ENCODE measurements at regions not wholly inside any gene's neighbourhood (a gene's known extent, or its start where the extent isn't known, plus 50 kb on each side); places are given as distances from the start of the nearest gene placed in this dataset.

DNA sequence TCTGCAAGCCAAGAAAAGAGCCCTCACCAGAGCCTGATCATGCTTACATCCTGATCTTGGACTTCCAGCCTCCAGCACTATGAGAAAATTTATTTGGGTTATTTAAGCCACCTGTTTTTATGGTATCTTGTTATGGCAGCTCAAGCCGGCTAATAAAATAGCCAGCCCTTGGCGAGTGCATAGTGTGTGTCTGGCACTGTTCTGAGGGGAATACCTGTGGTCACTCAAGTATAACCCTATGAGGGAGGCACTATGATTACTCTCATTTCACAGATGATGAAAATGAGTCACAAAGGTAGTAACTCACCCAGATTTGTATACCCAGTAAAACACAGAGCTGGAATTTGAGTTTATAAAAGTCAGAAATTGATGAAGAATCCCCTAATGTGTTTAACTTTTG is 556.9 kb upstream of the SETBP1 start:
- Histone ChIP-seq H3K4me3 (ENCODE audit: low read length) (no peak overlapping the region), H3K9me3 (replicated peaks; ENCODE audit: control insufficient read depth, low read depth, low read length) (no peaks in the 10 kb centered on the region), H3K27me3 (ENCODE audit: control insufficient read depth, insufficient read depth, low read length) (no peaks in the 10 kb centered on the region), H3K27ac (ENCODE audit: low read length) (no peak overlapping the region), H3K4me1 (ENCODE audit: control insufficient read depth, insufficient read depth, low read length) (peaks cover 2% of the 10 kb centered on the region), H3K36me3 (ENCODE audit: control insufficient read depth, insufficient read depth, low read length) (no peaks in the 10 kb centered on the region)
- WGBS (ENCODE audit: insufficient coverage) = no CpG with 5 or more reads among the region's 2 CpGs
- no peak for DNase-seq

DNA sequence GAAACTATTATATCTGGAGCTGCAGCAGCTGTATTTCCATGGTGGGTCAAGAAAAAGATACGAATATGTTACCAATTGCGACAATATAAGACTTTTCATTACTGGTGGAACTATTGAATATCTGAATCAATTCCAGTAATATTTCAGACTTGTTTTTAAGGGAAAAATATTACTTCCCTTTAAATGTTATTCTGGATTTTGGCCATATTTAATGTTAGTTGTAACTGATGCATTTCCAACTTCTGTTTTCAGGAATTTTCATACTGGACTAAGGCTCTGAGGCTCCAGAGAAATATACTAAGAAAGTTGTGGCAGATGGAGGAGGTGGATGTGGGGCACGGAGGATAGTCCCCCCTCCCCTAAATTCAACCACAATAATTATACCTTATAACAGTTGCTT is 555.2 kb upstream of the SETBP1 start:
- Histone ChIP-seq H3K4me3 (ENCODE audit: low read length) (no peak overlapping the region), H3K27me3 (ENCODE audit: control insufficient read depth, insufficient read depth, low read length) (no peaks in the 10 kb centered on the region), H3K27ac (ENCODE audit: low read length) (no peak overlapping the region), H3K36me3 (ENCODE audit: control insufficient read depth, insufficient read depth, low read length) (no peaks in the 10 kb centered on the region), H3K4me1 (ENCODE audit: control insufficient read depth, insufficient read depth, low read length) (peaks cover 2% of the 10 kb centered on the region), H3K9me3 (replicated peaks; ENCODE audit: control insufficient read depth, low read depth, low read length) (no peaks in the 10 kb centered on the region)
- DNase-seq = peak; percentile 67
- no CpG with 5 or more reads among the region's 3 CpGs for WGBS (ENCODE audit: insufficient coverage)

DNA sequence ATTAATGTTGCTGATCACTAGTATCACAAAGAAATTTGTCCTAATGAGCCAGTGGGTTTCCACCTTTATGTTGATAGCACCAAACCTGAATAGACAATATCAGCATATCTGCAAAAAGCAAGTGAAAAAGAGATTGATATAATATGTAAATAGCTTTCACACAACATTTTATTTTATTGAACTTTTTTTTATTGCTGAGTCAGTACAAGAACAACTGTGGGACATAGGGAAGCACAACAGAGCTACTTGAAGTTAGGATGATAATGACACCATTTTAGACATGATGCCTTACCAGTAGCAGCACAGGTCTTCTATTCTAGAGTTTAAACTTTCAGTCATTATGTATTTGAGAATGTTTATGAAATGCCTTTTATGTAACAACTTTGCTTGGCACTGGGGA is 554.1 kb upstream of the SETBP1 start:
- no peak overlapping the region for H3K27ac ChIP-seq (ENCODE audit: low read length)
- no peak overlapping the region for H3K4me3 ChIP-seq (ENCODE audit: low read length)
- no peak for DNase-seq
- no peaks in the 10 kb centered on the region for H3K27me3 ChIP-seq (ENCODE audit: control insufficient read depth, insufficient read depth, low read length)
- H3K36me3 ChIP-seq (ENCODE audit: control insufficient read depth, insufficient read depth, low read length) = no peaks in the 10 kb centered on the region
- H3K4me1 ChIP-seq (ENCODE audit: control insufficient read depth, insufficient read depth, low read length) = peaks cover 2% of the 10 kb centered on the region
- no peaks in the 10 kb centered on the region for H3K9me3 ChIP-seq (replicated peaks; ENCODE audit: control insufficient read depth, low read depth, low read length)

DNA sequence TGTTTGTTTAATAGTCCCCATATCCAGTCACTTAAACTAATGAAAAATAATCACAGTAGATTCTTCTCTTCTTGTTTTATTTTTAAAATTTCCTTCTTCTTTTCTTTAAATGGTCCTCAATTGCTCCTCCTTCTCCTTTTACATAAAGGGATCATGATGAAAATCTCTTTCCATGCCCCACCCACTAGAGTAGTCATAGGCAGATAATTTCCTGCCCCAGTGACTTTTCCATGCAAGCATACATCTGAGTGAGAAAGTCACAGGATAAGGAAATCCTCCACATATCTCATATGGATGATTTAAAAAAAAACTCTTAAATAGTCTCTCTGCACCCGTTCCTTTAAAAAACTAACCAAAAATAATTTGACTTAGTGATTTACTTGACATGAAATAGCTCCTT is 552.3 kb upstream of the SETBP1 start:
- Histone ChIP-seq H3K27me3 (ENCODE audit: control insufficient read depth, insufficient read depth, low read length) (no peaks in the 10 kb centered on the region), H3K4me3 (ENCODE audit: low read length) (no peak overlapping the region), H3K27ac (ENCODE audit: low read length) (no peak overlapping the region), H3K36me3 (ENCODE audit: control insufficient read depth, insufficient read depth, low read length) (no peaks in the 10 kb centered on the region), H3K9me3 (replicated peaks; ENCODE audit: control insufficient read depth, low read depth, low read length) (no peaks in the 10 kb centered on the region), H3K4me1 (ENCODE audit: control insufficient read depth, insufficient read depth, low read length) (peaks cover 2% of the 10 kb centered on the region)
- no peak for DNase-seq
- WGBS (ENCODE audit: insufficient coverage) = no CpG with 5 or more reads among the region's 1 CpG

DNA sequence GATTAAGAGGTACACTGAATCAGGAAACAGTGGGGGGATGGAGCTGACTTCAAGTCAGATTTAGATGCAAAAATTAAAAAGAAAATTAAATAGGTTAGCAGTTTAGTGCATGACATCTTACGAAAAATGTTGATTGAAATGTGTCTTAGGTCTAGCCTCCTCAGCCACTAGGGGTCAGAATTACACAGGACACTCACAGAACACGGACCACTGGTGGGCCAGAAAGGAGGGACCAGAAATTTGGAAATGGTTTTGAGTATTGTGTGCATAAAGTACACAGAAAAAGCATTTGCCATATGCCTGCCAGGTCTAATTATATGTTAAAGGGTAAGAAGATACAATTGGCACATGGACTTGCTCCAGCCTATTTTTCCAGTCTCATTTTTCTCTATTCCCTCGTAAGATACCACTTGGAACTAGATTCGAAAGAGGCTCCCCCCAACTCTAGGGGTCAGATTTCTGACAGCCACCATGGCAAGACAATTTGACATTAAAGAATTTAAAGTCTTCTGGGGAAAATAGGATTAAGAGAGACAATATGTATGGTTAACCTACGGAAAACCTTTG is 550.2 kb upstream of the SETBP1 start:
- Histone ChIP-seq H3K27ac (ENCODE audit: low read length) (no peak overlapping the region), H3K4me1 (ENCODE audit: control insufficient read depth, insufficient read depth, low read length) (no peaks in the 10 kb centered on the region), H3K4me3 (ENCODE audit: low read length) (no peak overlapping the region), H3K36me3 (ENCODE audit: control insufficient read depth, insufficient read depth, low read length) (no peaks in the 10 kb centered on the region), H3K27me3 (ENCODE audit: control insufficient read depth, insufficient read depth, low read length) (no peaks in the 10 kb centered on the region), H3K9me3 (replicated peaks; ENCODE audit: control insufficient read depth, low read depth, low read length) (no peaks in the 10 kb centered on the region)
- DNase-seq = peak; percentile 62
- WGBS (ENCODE audit: insufficient coverage) = 67% methylated on average over 1 of the region's 5 CpGs

DNA sequence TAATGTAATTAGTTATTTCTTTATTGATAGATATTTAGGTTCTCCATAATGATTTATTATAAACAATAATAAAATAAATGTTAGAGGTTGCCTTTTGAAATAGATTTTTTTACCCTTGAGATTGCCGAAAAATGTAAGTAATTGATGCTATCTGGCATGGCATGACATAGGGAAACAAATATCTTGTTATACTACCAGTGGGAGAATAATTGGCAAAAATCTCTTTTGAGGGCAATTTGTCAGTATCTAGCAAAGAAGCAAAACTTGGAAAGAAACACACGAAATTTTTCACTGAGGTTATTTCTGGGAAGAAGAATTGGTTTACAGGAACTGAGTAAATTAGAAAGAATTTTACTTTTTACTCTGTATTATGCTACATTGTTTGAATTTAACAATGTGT is 547.2 kb upstream of the SETBP1 start:
- no peaks in the 10 kb centered on the region for H3K36me3 ChIP-seq (ENCODE audit: control insufficient read depth, insufficient read depth, low read length)
- no peaks in the 10 kb centered on the region for H3K27me3 ChIP-seq (ENCODE audit: control insufficient read depth, insufficient read depth, low read length)
- no peak overlapping the region for H3K27ac ChIP-seq (ENCODE audit: low read length)
- H3K4me3 ChIP-seq (ENCODE audit: low read length) = no peak overlapping the region
- no peaks in the 10 kb centered on the region for H3K4me1 ChIP-seq (ENCODE audit: control insufficient read depth, insufficient read depth, low read length)
- no CpG with 5 or more reads among the region's 2 CpGs for WGBS (ENCODE audit: insufficient coverage)
- peak; percentile 25 for DNase-seq
- no peaks in the 10 kb centered on the region for H3K9me3 ChIP-seq (replicated peaks; ENCODE audit: control insufficient read depth, low read depth, low read length)

DNA sequence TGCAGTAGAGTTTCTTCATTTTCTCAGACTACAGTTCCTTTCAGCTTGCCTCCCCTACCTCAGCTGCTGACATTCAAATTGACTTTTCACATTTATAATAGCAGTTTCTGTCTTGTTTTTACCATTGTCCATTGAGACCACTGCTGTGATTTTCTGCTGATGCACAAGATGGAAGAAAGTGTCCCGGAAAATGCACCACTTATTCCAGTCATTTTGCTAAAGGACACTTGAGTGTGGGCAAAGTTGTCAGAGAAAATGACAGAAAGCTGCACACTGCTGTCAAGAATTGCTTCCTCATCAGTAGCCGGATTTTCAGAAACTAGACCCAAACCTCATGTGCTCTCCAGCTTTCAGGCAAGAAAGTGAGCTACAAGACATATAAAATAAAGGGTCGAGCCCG is 546.2 kb upstream of the SETBP1 start:
- DNase-seq = no peak
- Histone ChIP-seq H3K27me3 (ENCODE audit: control insufficient read depth, insufficient read depth, low read length) (no peaks in the 10 kb centered on the region), H3K9me3 (replicated peaks; ENCODE audit: control insufficient read depth, low read depth, low read length) (no peaks in the 10 kb centered on the region), H3K36me3 (ENCODE audit: control insufficient read depth, insufficient read depth, low read length) (no peaks in the 10 kb centered on the region), H3K4me1 (ENCODE audit: control insufficient read depth, insufficient read depth, low read length) (no peaks in the 10 kb centered on the region), H3K4me3 (ENCODE audit: low read length) (no peak overlapping the region), H3K27ac (ENCODE audit: low read length) (no peak overlapping the region)
- WGBS (ENCODE audit: insufficient coverage) = no CpG with 5 or more reads among the region's 4 CpGs

DNA sequence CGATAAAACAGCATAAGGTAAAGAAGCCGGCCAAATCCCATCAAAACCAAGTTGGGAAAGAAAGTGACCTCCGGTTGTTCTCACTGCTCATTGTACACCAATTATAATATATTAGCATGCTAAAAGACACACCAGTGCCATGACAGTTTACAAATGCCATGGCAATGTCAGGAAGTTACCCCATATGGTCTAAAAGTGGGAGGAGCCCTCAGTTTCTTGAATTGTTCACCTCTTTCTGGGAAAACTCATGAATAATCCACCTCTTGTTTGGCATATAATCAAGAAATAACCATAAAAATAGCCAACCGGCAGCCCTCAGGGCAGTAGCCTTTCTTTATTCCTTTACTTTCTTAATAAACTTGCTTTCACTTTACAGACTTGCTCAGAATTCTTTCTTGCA is 544.9 kb upstream of the SETBP1 start:
- 75% methylated on average over 1 of the region's 4 CpGs for WGBS (ENCODE audit: insufficient coverage)
- H3K9me3 ChIP-seq (replicated peaks; ENCODE audit: control insufficient read depth, low read depth, low read length) = no peaks in the 10 kb centered on the region
- DNase-seq = no peak

DNA sequence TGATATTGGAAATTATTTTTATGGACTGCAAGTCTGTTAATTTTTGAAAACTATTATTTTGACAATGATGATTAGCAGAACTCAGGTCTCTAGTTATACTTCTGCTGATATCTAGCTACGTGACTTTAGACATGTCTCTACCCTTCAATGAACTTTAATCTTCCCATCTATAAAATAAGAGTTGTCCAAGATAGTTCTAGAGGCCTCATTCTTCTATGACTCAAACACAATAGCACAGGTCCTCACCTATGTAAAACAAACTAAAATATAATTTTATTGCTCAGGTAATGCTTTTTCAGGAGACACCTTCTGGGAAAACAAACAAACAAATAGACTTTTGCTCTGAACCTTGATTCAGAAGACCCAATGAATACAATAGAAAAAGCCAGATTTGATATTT is 544.4 kb upstream of the SETBP1 start:
- Histone ChIP-seq H3K4me1 (ENCODE audit: control insufficient read depth, insufficient read depth, low read length) (no peaks in the 10 kb centered on the region), H3K36me3 (ENCODE audit: control insufficient read depth, insufficient read depth, low read length) (no peaks in the 10 kb centered on the region), H3K9me3 (replicated peaks; ENCODE audit: control insufficient read depth, low read depth, low read length) (no peaks in the 10 kb centered on the region), H3K27ac (ENCODE audit: low read length) (no peak overlapping the region), H3K4me3 (ENCODE audit: low read length) (no peak overlapping the region), H3K27me3 (ENCODE audit: control insufficient read depth, insufficient read depth, low read length) (no peaks in the 10 kb centered on the region)
- no CpG with 5 or more reads among the region's 1 CpG for WGBS (ENCODE audit: insufficient coverage)
- no peak for DNase-seq

More for the DNA sequence above, 544.9 kb upstream of the SETBP1 start:
- Histone ChIP-seq H3K36me3 (ENCODE audit: control insufficient read depth, insufficient read depth, low read length) (no peaks in the 10 kb centered on the region), H3K27ac (ENCODE audit: low read length) (no peak overlapping the region), H3K4me3 (ENCODE audit: low read length) (no peak overlapping the region), H3K4me1 (ENCODE audit: control insufficient read depth, insufficient read depth, low read length) (no peaks in the 10 kb centered on the region), H3K27me3 (ENCODE audit: control insufficient read depth, insufficient read depth, low read length) (no peaks in the 10 kb centered on the region)

DNA sequence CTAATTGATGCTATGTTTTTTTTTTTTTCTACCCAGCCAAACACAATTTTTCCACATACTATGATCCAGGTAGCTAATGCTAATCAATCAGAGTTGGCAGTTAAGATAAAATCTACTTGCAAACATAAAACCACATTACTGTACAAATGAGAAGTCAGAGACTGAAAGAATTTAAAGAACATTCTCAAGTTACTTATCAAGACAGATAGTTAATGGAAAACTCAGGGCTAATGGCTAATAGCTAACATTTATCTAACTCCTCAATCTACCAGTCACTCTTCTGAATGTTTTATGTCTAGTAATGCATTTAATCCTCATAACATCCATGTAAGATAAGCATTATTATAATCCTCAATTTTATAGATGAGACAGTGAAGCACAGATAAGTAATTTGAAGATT is 537.6 kb upstream of the SETBP1 start:
- H3K36me3 ChIP-seq (ENCODE audit: control insufficient read depth, insufficient read depth, low read length) = no peaks in the 10 kb centered on the region
- no peak overlapping the region for H3K27ac ChIP-seq (ENCODE audit: low read length)
- no peaks in the 10 kb centered on the region for H3K4me1 ChIP-seq (ENCODE audit: control insufficient read depth, insufficient read depth, low read length)
- DNase-seq = no peak
- H3K4me3 ChIP-seq (ENCODE audit: low read length) = no peak overlapping the region
- no peaks in the 10 kb centered on the region for H3K27me3 ChIP-seq (ENCODE audit: control insufficient read depth, insufficient read depth, low read length)
- H3K9me3 ChIP-seq (replicated peaks; ENCODE audit: control insufficient read depth, low read depth, low read length) = no peaks in the 10 kb centered on the region

DNA sequence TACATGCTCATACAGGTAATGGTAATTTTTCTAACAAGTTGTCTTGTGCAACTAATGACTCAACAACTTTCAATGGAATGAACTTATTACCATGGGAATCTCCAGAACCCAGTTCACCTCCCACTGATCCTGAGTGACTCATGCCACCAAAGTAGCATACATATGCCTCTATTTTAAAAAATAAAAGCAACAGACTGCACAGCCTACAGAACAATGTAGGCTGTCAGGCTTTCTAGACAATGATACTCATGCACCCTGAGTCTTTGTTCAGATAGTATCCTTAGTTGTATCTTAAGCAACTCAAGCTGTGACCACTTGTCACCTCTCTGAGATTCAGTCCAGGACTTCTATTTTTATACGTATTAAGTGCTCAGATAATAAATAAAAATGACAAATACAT is 531.0 kb upstream of the SETBP1 start:
- Histone ChIP-seq H3K27me3 (ENCODE audit: control insufficient read depth, insufficient read depth, low read length) (no peaks in the 10 kb centered on the region), H3K36me3 (ENCODE audit: control insufficient read depth, insufficient read depth, low read length) (no peaks in the 10 kb centered on the region), H3K9me3 (replicated peaks; ENCODE audit: control insufficient read depth, low read depth, low read length) (no peaks in the 10 kb centered on the region), H3K27ac (ENCODE audit: low read length) (no peak overlapping the region), H3K4me3 (ENCODE audit: low read length) (no peak overlapping the region), H3K4me1 (ENCODE audit: control insufficient read depth, insufficient read depth, low read length) (no peaks in the 10 kb centered on the region)
- no peak for DNase-seq
- no CpG with 5 or more reads among the region's 1 CpG for WGBS (ENCODE audit: insufficient coverage)

All from muscle of leg (tissue), 3 donors.